ENCODE measurements at regions not wholly inside any gene's neighbourhood (a gene's known extent, or its start where the extent isn't known, plus 50 kb on each side); places are given as distances from the start of the nearest gene placed in this dataset.

GRCh38 chr12:13670285-13670866 is 311.0 kb downstream of the GRIN2B start:
- CTCF ChIA-PET: no interaction called here
- H3K4me1 ChIP-seq (ENCODE audit: insufficient read depth, low read length): no peaks in the 10 kb centered on the region
- no peaks in the 10 kb centered on the region for H3F3A ChIP-seq (ENCODE audit: low read length, unreplicated experiment)
- no peaks in the 10 kb centered on the region for H4K20me1 ChIP-seq (ENCODE audit: low read length)
- H3K79me2 ChIP-seq (ENCODE audit: low read length): no peaks in the 10 kb centered on the region
- no peaks in the 10 kb centered on the region for H3K9me3 ChIP-seq (ENCODE audit: low read length)
- no TSS peak for BruUV-seq (replicated peaks)
- no peak for DNase-seq
- H3K4me3 ChIP-seq (ENCODE audit: low read length): no peak overlapping the region
- no peak overlapping the region for H3K9ac ChIP-seq (ENCODE audit: low read length)
- H3K36me3 ChIP-seq (ENCODE audit: low read depth, low read length): no peaks in the 10 kb centered on the region
- POLR2A ChIA-PET (ENCODE audit: unreplicated experiment): no interaction called here
- no peaks in the 10 kb centered on the region for H3K9me2 ChIP-seq (replicated peaks; ENCODE audit: low read length)
- TF ChIP-seq CTCF (conservative IDR thresholded peaks at IDR 0.05; ENCODE audit: low read depth, low read length): no peak
- TF ChIP-seq EZH2 (IDR thresholded peaks at IDR 0.05; ENCODE audit: low read length, unreplicated experiment): no peak
- TF ChIP-seq EZH2phosphoT487 (IDR thresholded peaks at IDR 0.05; ENCODE audit: borderline replicate concordance, low read length): no peak
- no peak overlapping the region for H2AFZ ChIP-seq (ENCODE audit: low read length)
- no peak overlapping the region for H3K4me2 ChIP-seq (ENCODE audit: low read length)
- peaks cover 31% of the 10 kb centered on the region for H3K27me3 ChIP-seq (ENCODE audit: low read length)
- no peak for ATAC-seq
- no peak overlapping the region for H3K27ac ChIP-seq (ENCODE audit: low read length)
- intact Hi-C loops (cut with micrococcal nuclease): no loop called here

- POLR2A ChIA-PET (ENCODE audit: unreplicated experiment): no interaction called here
- intact Hi-C loops (cut with micrococcal nuclease): no loop called here
These were observed 312.5 kb downstream of the GRIN2B start for GRCh38 chr12:13668880-13669279.

More at GRCh38 chr12:13668880-13669279, 312.5 kb downstream of the GRIN2B start:
- no peak overlapping the region for H3K9ac ChIP-seq (ENCODE audit: low read length)
- H3K4me1 ChIP-seq (ENCODE audit: insufficient read depth, low read length): no peaks in the 10 kb centered on the region
- no peaks in the 10 kb centered on the region for H3K36me3 ChIP-seq (ENCODE audit: low read depth, low read length)
- no peaks in the 10 kb centered on the region for H3K9me3 ChIP-seq (ENCODE audit: low read length)
- H3K27me3 ChIP-seq (ENCODE audit: low read length): peaks cover 28% of the 10 kb centered on the region
- no peaks in the 10 kb centered on the region for H3F3A ChIP-seq (ENCODE audit: low read length, unreplicated experiment)
- CTCF ChIA-PET: no interaction called here
- no peak overlapping the region for H3K27ac ChIP-seq (ENCODE audit: low read length)
- no TSS peak for BruUV-seq (replicated peaks)
- H3K9me2 ChIP-seq (replicated peaks; ENCODE audit: low read length): no peaks in the 10 kb centered on the region
- no peak overlapping the region for H3K4me3 ChIP-seq (ENCODE audit: low read length)
- DNase-seq (no peak), ATAC-seq (no peak)
- no peak for TF ChIP-seq EZH2phosphoT487 (IDR thresholded peaks at IDR 0.05; ENCODE audit: borderline replicate concordance, low read length)
- no peak for TF ChIP-seq CTCF (conservative IDR thresholded peaks at IDR 0.05; ENCODE audit: low read depth, low read length)
- TF ChIP-seq EZH2 (IDR thresholded peaks at IDR 0.05; ENCODE audit: low read length, unreplicated experiment): no peak
- H3K4me2 ChIP-seq (ENCODE audit: low read length): no peak overlapping the region
- no peak overlapping the region for H2AFZ ChIP-seq (ENCODE audit: low read length)
- H3K79me2 ChIP-seq (ENCODE audit: low read length): no peaks in the 10 kb centered on the region
- H4K20me1 ChIP-seq (ENCODE audit: low read length): no peaks in the 10 kb centered on the region
